Activated T-helper 17 cell treated with anti-CD3 and anti-CD28 coated beads, Interleukin-2, amount 50 U/mL, for 72 hours (primary cell): ENCODE measurements at regions not wholly inside any gene's neighbourhood (a gene's known extent, or its start where the extent isn't known, plus 50 kb on each side); places are given as distances from the start of the nearest gene placed in this dataset.

Source experiments
- ATAC-seq: fragments of 150-1000 bp; cut with Tn5 transposase; replicated peaks from 2 replicates; pipeline ENCODE4 v1.10.0; 2021; ENCODE audit warnings: mild to moderate bottlenecking, moderate library complexity
- H3K27ac Mint-ChIP-seq: one replicate; pipeline ENCODE4 v1.8.0; 2022; ENCODE audit warnings: mixed read lengths
- H3K27me3 Mint-ChIP-seq: one replicate; pipeline ENCODE4 v1.8.0; 2022; ENCODE audit warnings: mixed read lengths
- H3K36me3 Mint-ChIP-seq: one replicate; pipeline ENCODE4 v1.8.0; 2022; ENCODE audit warnings: low read depth, mild to moderate bottlenecking, mixed read lengths
- H3K4me1 Mint-ChIP-seq: one replicate; pipeline ENCODE4 v1.8.0; 2022; ENCODE audit warnings: mixed read lengths
- H3K4me3 Mint-ChIP-seq: one replicate; pipeline ENCODE4 v1.8.0; 2022; ENCODE audit warnings: mild to moderate bottlenecking, mixed read lengths
- H3K9me3 Mint-ChIP-seq: one replicate; pipeline ENCODE4 v1.8.0; 2022; ENCODE audit warnings: mixed read lengths

DNA sequence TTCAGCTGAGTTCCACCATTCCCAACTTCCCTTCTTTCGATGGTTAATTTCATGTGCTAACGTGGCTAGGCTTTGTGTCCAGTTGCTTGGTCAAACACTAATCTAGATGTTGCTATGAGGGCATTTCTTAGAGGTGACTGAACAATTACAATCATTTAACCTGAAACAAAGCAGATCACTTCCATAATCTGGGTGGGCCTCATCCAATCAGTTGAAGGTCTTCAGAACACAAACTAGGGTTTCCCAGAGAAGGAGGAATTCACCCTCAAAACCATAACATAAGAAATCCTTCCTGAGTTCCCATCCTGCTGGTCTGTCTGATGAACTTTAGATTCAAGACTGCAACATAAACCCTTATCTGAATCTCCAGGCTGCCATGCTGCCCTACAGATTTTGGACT is 2381.7 kb downstream of the MAT2B start:
- no peaks in the 10 kb centered on the region for H3K36me3 Mint-ChIP-seq
- no peak for ATAC-seq

GRCh38 chr5:165892383-165892782 is 2387.0 kb downstream of the MAT2B start:
- Mint-ChIP-seq H3K4me1 (no peaks in the 10 kb centered on the region), H3K27me3 (no peaks in the 10 kb centered on the region), H3K4me3 (no peak overlapping the region), H3K27ac (no peak overlapping the region), H3K36me3 (no peaks in the 10 kb centered on the region), H3K9me3 (peaks cover 7% of the 10 kb centered on the region)
- no peak for ATAC-seq

More for the DNA sequence above, 2381.7 kb downstream of the MAT2B start:
- peaks cover 11% of the 10 kb centered on the region for H3K9me3 Mint-ChIP-seq
- H3K4me3 Mint-ChIP-seq, result no peak overlapping the region
- no peaks in the 10 kb centered on the region for H3K4me1 Mint-ChIP-seq
- H3K27me3 Mint-ChIP-seq, result no peaks in the 10 kb centered on the region
- H3K27ac Mint-ChIP-seq, result no peak overlapping the region

- Mint-ChIP-seq H3K27ac (no peak overlapping the region), H3K4me1 (no peaks in the 10 kb centered on the region), H3K9me3 (peaks cover 14% of the 10 kb centered on the region), H3K36me3 (no peaks in the 10 kb centered on the region), H3K4me3 (no peak overlapping the region), H3K27me3 (no peaks in the 10 kb centered on the region)
- no peak for ATAC-seq
Observed at GRCh38 chr5:165894916-165895315, 2389.5 kb downstream of the MAT2B start.

DNA sequence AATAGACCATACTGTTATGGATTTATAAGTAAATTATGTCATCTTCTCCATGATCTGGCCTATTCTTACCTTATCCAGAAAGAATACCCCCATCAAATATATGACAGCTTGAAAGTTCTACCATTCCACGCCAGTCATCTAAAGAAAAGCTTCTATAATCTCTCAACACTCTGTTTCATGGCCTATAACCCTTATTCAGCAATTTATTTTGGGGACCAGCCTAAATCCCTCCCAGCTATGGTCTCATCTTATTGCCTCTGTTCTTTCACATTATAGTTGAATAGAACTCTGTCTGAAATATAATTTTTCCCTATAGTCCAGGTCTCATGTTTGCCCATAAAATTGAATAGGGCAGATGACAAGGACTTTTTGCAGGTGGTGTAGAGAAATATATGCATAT is 2387.6 kb upstream of the WWC1 start:
- no peak for ATAC-seq
- Mint-ChIP-seq H3K27me3 (no peaks in the 10 kb centered on the region), H3K9me3 (peaks cover 14% of the 10 kb centered on the region), H3K4me3 (no peak overlapping the region), H3K27ac (no peak overlapping the region), H3K4me1 (no peaks in the 10 kb centered on the region), H3K36me3 (no peaks in the 10 kb centered on the region)

- no peak for ATAC-seq
- no peaks in the 10 kb centered on the region for H3K4me1 Mint-ChIP-seq
- peaks cover 11% of the 10 kb centered on the region for H3K9me3 Mint-ChIP-seq
- H3K36me3 Mint-ChIP-seq, result no peaks in the 10 kb centered on the region
- H3K27me3 Mint-ChIP-seq, result no peaks in the 10 kb centered on the region
- no peak overlapping the region for H3K27ac Mint-ChIP-seq
- H3K4me3 Mint-ChIP-seq, result no peak overlapping the region
Observed at GRCh38 chr5:165906871-165907270, 2384.6 kb upstream of the WWC1 start.

GRCh38 chr5:165913059-165913458 is 2378.4 kb upstream of the WWC1 start:
- no peak for ATAC-seq
- Mint-ChIP-seq H3K4me3 (no peak overlapping the region), H3K4me1 (no peaks in the 10 kb centered on the region), H3K36me3 (no peaks in the 10 kb centered on the region), H3K9me3 (peaks cover 11% of the 10 kb centered on the region), H3K27ac (no peak overlapping the region), H3K27me3 (no peaks in the 10 kb centered on the region)

DNA sequence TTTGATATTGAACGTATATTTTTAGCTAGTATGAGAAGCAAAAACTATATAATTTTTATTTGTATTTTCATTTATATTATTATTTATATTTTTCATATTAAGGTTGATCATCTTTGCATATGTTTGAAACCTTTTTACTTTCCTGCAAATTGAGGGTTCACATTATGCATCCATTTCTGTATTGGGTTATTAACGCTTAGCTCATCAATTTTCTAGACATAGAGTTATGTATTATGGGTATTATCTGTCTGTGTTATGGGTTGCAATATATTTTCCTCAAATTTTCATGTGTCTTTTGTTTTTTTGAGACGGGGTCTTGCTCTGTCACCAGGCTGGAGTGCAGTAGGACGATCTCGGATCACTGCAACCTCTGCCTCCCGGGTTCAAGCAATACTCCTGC is 2377.0 kb upstream of the WWC1 start:
- no peak for ATAC-seq
- Mint-ChIP-seq H3K9me3 (peaks cover 8% of the 10 kb centered on the region), H3K27ac (no peak overlapping the region), H3K27me3 (no peaks in the 10 kb centered on the region), H3K4me3 (no peak overlapping the region), H3K4me1 (no peaks in the 10 kb centered on the region), H3K36me3 (no peaks in the 10 kb centered on the region)

DNA sequence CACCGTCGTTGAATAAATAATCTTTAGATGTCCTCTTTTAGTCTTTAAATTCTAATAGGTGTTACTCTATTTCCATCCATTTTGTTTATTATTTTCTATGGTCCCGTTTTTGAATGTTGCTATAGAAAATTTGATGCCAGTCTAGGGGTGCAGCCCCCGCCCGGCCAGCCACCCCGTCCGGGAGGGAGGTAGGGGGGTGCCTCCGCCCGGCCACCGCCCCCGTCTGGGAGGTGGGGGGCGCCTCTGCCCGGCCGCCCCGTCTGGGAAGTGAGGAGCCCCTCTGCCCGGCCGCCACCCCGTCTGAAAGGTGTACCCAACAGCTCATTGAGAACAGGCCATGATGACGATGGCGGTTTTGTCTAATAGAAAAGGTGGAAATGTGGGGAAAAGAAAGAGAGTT is 2372.2 kb upstream of the WWC1 start:
- Mint-ChIP-seq H3K27ac (no peak overlapping the region), H3K9me3 (peaks cover 4% of the 10 kb centered on the region), H3K4me1 (no peaks in the 10 kb centered on the region), H3K36me3 (no peaks in the 10 kb centered on the region), H3K27me3 (no peaks in the 10 kb centered on the region), H3K4me3 (no peak overlapping the region)
- ATAC-seq, result no peak

GRCh38 chr5:165920655-165921054 is 2370.8 kb upstream of the WWC1 start:
- Mint-ChIP-seq H3K9me3 (peaks cover 4% of the 10 kb centered on the region), H3K27me3 (no peaks in the 10 kb centered on the region), H3K4me3 (no peak overlapping the region), H3K4me1 (no peaks in the 10 kb centered on the region), H3K36me3 (no peaks in the 10 kb centered on the region), H3K27ac (no peak overlapping the region)
- ATAC-seq, result no peak

- no peaks in the 10 kb centered on the region for H3K4me1 Mint-ChIP-seq
- H3K27me3 Mint-ChIP-seq, result no peaks in the 10 kb centered on the region
- no peak for ATAC-seq
- H3K4me3 Mint-ChIP-seq, result no peak overlapping the region
- no peaks in the 10 kb centered on the region for H3K36me3 Mint-ChIP-seq
- H3K27ac Mint-ChIP-seq, result no peak overlapping the region
- peaks cover 15% of the 10 kb centered on the region for H3K9me3 Mint-ChIP-seq
Observed at GRCh38 chr5:165928971-165929370, 2362.5 kb upstream of the WWC1 start.

- Mint-ChIP-seq H3K4me3 (no peak overlapping the region), H3K36me3 (no peaks in the 10 kb centered on the region), H3K4me1 (no peaks in the 10 kb centered on the region), H3K27ac (no peak overlapping the region), H3K27me3 (no peaks in the 10 kb centered on the region), H3K9me3 (peaks cover 7% of the 10 kb centered on the region)
- no peak for ATAC-seq
Observed at GRCh38 chr5:165940541-165940940, 2350.9 kb upstream of the WWC1 start.

- Mint-ChIP-seq H3K27ac (no peak overlapping the region), H3K4me1 (no peaks in the 10 kb centered on the region), H3K36me3 (no peaks in the 10 kb centered on the region), H3K9me3 (peaks cover 3% of the 10 kb centered on the region), H3K27me3 (no peaks in the 10 kb centered on the region), H3K4me3 (no peak overlapping the region)
- no peak for ATAC-seq
Observed at GRCh38 chr5:165956854-165957253, 2334.6 kb upstream of the WWC1 start.

DNA sequence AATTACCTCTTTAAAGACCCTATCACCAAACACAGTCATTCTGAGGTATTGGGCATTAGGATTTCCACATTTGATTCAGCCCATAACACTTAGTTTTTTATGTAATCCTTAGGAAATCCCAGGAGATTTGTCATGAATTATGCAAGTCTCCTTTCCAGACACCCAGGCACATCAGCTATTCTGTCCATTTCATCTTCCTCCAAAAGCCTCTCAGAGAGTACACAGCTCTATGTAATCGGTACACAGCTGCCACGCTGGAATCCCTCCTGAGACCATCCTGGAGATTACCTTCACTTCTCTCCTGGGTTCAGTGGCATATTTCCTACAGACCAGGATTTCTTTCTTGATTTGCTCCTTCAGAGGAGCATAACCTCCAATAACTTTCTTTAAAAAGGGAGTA is 2309.8 kb upstream of the WWC1 start:
- Mint-ChIP-seq H3K4me1 (no peaks in the 10 kb centered on the region), H3K9me3 (peaks cover 19% of the 10 kb centered on the region), H3K4me3 (no peak overlapping the region), H3K27ac (no peak overlapping the region), H3K36me3 (no peaks in the 10 kb centered on the region), H3K27me3 (no peaks in the 10 kb centered on the region)
- no peak for ATAC-seq

- Mint-ChIP-seq H3K27ac (no peak overlapping the region), H3K36me3 (no peaks in the 10 kb centered on the region), H3K27me3 (no peaks in the 10 kb centered on the region), H3K9me3 (peaks cover 25% of the 10 kb centered on the region), H3K4me1 (no peaks in the 10 kb centered on the region), H3K4me3 (no peak overlapping the region)
- no peak for ATAC-seq
Observed at GRCh38 chr5:165996201-165996875, 2295.1 kb upstream of the WWC1 start.

GRCh38 chr5:165999693-166000320 is 2291.6 kb upstream of the WWC1 start:
- Mint-ChIP-seq H3K9me3 (peaks cover 15% of the 10 kb centered on the region), H3K27ac (no peak overlapping the region), H3K4me1 (no peaks in the 10 kb centered on the region), H3K27me3 (no peaks in the 10 kb centered on the region), H3K36me3 (no peaks in the 10 kb centered on the region), H3K4me3 (no peak overlapping the region)
- no peak for ATAC-seq
